ENCODE measurements at regions not wholly inside any gene's neighbourhood (a gene's known extent, or its start where the extent isn't known, plus 50 kb on each side); places are given as distances from the start of the nearest gene placed in this dataset.

DNA sequence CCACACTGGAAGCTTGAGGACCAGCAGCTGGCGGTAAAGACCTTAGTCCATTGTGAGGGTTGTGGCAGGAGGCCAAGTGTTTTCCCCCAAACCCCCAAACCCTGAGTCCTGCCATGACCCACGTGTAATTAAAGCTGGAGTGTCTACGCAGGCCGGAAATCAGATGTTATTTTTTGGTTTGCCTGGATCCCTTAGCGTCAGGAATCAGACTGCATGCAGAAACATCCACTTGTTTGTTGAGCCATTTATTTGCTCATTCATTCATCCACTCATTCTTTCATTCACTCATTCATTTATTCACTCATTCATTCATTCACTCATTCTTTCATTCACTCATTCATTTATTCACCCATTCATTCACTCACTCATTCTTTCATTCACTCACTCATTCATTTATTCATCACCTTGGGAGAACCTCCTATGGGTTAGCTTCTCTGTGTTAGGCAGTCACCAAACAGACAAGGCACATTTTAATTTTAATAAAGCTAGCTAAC, 313.1 kb downstream of the MAF start:
- Histone ChIP-seq H3K27ac (no peak overlapping the region), H3K9me3 (no peaks in the 10 kb centered on the region), H3K4me3 (peak overlapping the region; percentile 31), H3K27me3 (peaks cover 3% of the 10 kb centered on the region), H3K36me3 (no peaks in the 10 kb centered on the region), H3K4me1 (peaks cover 15% of the 10 kb centered on the region)
- no peak for DNase-seq (ENCODE audit: low spot score in 2 of 2)
- 34% methylated on average over 5 of the region's 5 CpGs for WGBS
- TF ChIP-seq, protein P1, sequence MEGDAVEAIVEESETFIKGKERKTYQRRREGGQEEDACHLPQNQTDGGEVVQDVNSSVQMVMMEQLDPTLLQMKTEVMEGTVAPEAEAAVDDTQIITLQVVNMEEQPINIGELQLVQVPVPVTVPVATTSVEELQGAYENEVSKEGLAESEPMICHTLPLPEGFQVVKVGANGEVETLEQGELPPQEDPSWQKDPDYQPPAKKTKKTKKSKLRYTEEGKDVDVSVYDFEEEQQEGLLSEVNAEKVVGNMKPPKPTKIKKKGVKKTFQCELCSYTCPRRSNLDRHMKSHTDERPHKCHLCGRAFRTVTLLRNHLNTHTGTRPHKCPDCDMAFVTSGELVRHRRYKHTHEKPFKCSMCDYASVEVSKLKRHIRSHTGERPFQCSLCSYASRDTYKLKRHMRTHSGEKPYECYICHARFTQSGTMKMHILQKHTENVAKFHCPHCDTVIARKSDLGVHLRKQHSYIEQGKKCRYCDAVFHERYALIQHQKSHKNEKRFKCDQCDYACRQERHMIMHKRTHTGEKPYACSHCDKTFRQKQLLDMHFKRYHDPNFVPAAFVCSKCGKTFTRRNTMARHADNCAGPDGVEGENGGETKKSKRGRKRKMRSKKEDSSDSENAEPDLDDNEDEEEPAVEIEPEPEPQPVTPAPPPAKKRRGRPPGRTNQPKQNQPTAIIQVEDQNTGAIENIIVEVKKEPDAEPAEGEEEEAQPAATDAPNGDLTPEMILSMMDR (IDR thresholded peaks at IDR 0.05), result no peak
- TF ChIP-seq POLR2A (IDR thresholded peaks at IDR 0.05) (no peak), POLR2AphosphoS5 (IDR thresholded peaks at IDR 0.05) (no peak), EP300 (IDR thresholded peaks at IDR 0.05) (no peak)

DNA sequence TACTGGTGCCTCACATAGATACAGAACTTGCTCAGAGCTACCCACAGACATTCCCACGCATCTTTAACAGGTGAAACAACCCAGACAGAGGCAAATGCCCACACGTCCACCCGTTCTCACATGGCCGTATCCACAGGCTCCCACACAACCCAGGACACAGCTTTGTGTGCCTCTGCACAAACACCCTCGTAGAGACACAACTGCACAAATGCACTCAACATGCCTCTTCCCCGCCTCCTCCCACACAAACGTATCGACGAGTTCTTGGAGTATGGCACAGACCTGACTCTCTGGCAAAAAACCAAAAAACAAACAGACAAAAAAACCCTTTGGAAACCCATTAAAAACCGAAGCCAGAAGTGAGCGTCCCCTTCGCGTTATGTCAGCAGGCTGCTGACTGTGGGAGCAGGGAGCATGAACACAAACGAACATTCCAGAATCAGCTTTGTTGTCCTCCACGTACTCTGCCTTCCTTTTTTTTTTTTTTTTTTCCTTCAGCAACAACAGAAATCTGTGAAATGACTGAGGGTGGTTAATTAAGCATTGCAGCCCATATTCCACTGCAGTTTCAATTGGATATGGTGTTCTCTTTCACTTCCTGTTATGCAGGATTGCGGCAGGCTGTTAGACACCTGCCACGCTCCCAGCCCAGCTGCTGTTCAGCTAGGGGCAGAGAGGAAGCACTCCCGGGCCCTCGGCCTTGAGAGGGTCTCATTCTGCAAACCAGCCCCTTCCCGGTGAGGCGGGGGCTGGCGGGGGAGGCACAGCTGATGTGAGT, 313.7 kb downstream of the MAF start:
- H3K27ac ChIP-seq, result no peak overlapping the region
- no peaks in the 10 kb centered on the region for H3K36me3 ChIP-seq
- peaks cover 3% of the 10 kb centered on the region for H3K27me3 ChIP-seq
- 25% methylated on average over 20 of the region's 22 CpGs for WGBS
- TF ChIP-seq, protein P1 (IDR thresholded peaks at IDR 0.05), result no peak
- TF ChIP-seq EP300 (IDR thresholded peaks at IDR 0.05) (no peak), POLR2A (IDR thresholded peaks at IDR 0.05) (no peak), POLR2AphosphoS5 (IDR thresholded peaks at IDR 0.05) (no peak)
- H3K4me1 ChIP-seq, result peaks cover 15% of the 10 kb centered on the region
- H3K9me3 ChIP-seq, result no peaks in the 10 kb centered on the region
- peak overlapping the region; percentile 31 for H3K4me3 ChIP-seq
- peak in 1 of 2 donors; percentile 63 for DNase-seq (ENCODE audit: low spot score in 2 of 2)

DNA sequence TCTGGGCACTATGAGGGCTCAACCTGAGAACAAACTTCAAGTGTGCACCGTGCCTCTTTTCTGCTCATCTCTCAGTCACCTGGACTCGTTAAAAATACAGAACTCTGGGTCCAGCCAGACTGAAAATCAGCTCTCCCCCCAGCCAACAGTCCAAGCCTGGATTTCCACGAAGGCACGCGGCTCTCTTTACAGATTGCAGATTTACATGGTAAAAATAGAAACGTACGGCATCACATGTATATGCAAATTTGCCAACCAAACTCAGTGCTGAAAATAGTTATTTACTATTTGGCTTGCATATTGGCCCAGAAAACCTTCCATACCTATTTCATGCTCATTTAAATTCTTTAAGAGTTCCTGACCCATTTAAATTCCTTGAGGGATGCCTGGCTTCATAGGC, 315.8 kb downstream of the MAF start:
- peaks cover 11% of the 10 kb centered on the region for H3K4me1 ChIP-seq
- TF ChIP-seq EP300 (IDR thresholded peaks at IDR 0.05), result no peak
- no peak for TF ChIP-seq POLR2A (IDR thresholded peaks at IDR 0.05)
- no peak for TF ChIP-seq POLR2AphosphoS5 (IDR thresholded peaks at IDR 0.05)
- TF ChIP-seq, protein P1 (IDR thresholded peaks at IDR 0.05), result no peak
- peaks cover 3% of the 10 kb centered on the region for H3K27me3 ChIP-seq
- no peak overlapping the region for H3K4me3 ChIP-seq
- DNase-seq (ENCODE audit: low spot score in 2 of 2), result no peak
- H3K9me3 ChIP-seq, result no peaks in the 10 kb centered on the region
- H3K27ac ChIP-seq, result no peak overlapping the region
- no peaks in the 10 kb centered on the region for H3K36me3 ChIP-seq
- WGBS, result 79% methylated on average over 7 of the region's 7 CpGs

DNA sequence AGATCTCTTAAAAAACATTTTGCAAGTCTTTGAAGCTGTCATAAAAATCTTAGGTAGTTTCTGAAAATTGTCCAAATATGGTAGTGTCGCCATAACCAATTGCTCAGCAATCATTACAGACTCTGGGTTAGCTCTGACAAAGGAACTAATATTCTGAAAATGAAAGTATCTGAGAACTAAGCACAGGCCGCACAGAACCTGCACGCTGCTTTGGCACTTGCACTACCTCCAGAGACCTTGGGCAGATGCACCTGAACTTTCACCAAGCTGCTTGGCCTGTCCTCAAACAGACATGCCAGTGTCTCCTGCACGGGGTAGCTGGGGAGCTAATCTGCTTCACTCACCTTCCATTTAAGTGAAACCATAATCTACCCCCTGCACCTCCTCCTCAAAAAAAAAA, 317.0 kb downstream of the MAF start:
- H3K4me3 ChIP-seq, result no peak overlapping the region
- no peaks in the 10 kb centered on the region for H3K36me3 ChIP-seq
- no peaks in the 10 kb centered on the region for H3K9me3 ChIP-seq
- peaks cover 11% of the 10 kb centered on the region for H3K4me1 ChIP-seq
- 90% methylated on average over 4 of the region's 4 CpGs for WGBS
- H3K27me3 ChIP-seq, result peaks cover 3% of the 10 kb centered on the region
- DNase-seq (ENCODE audit: low spot score in 2 of 2), result no peak
- no peak overlapping the region for H3K27ac ChIP-seq
- TF ChIP-seq, protein P1 (IDR thresholded peaks at IDR 0.05), result no peak
- TF ChIP-seq EP300 (IDR thresholded peaks at IDR 0.05), result no peak
- no peak for TF ChIP-seq POLR2AphosphoS5 (IDR thresholded peaks at IDR 0.05)
- no peak for TF ChIP-seq POLR2A (IDR thresholded peaks at IDR 0.05)

DNA sequence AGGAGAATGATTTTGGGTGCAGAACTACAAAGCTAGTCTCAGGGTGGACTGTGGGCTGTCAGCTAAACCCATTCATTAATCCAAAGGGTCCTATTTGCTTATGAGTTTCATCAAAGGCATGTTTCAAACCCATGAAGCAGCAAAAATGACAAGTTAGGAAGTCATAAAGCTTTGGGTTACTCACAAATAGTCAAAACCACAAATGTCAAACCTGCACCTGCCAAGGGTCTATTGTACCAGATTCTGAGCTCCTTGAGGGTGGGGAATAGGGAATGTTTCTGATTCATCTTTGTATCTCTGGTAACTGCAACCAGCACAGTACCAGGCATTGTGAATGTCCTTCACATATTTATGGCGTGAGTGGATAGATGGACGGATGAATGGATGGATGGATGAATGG, 317.7 kb downstream of the MAF start:
- Histone ChIP-seq H3K9me3 (no peaks in the 10 kb centered on the region), H3K36me3 (no peaks in the 10 kb centered on the region), H3K4me1 (peaks cover 11% of the 10 kb centered on the region), H3K27ac (no peak overlapping the region), H3K27me3 (no peaks in the 10 kb centered on the region), H3K4me3 (no peak overlapping the region)
- no peak for TF ChIP-seq EP300 (IDR thresholded peaks at IDR 0.05)
- no peak for TF ChIP-seq POLR2A (IDR thresholded peaks at IDR 0.05)
- no peak for TF ChIP-seq POLR2AphosphoS5 (IDR thresholded peaks at IDR 0.05)
- TF ChIP-seq, protein P1 (IDR thresholded peaks at IDR 0.05), result no peak
- WGBS, result 91% methylated on average over 2 of the region's 2 CpGs
- DNase-seq (ENCODE audit: low spot score in 2 of 2), result no peak
